ENCODE measurements at regions not wholly inside any gene's neighbourhood (a gene's known extent, or its start where the extent isn't known, plus 50 kb on each side); places are given as distances from the start of the nearest gene placed in this dataset.
"Not testable (repeated sequence)": the region's sequence is repeated elsewhere in the genome, so short reads cannot be mapped to it uniquely, and the experiment has no call there.

DNA sequence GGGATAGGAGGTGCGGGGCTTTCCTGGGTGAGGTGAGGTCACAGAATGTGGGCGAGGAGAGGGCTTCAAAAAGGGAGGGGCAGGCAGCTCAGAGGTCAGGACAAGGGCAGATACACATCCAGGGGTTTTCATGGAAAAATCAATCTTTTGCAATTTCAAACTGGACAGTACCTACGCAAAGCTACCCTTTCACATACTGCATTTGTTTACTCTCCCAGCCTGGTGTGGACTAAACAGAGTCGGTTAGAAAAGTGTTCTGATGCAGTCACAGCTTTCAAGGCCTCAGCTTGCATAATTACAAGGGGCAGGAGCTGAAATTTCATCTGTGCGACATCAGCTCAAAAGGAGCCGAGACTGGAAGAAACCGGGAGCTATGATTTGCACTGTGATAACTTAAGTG, 309.9 kb upstream of the SOX1 start:
- not testable (repeated sequence) for DNase-seq; H3K27me3 ChIP-seq (ENCODE audit: control insufficient read depth, insufficient read depth, low read length); H3K36me3 ChIP-seq (replicated peaks; ENCODE audit: control insufficient read depth, insufficient read depth, low read length); H3K4me3 ChIP-seq (ENCODE audit: insufficient read depth, low read depth, low read length)

- H3K27me3 ChIP-seq (ENCODE audit: control insufficient read depth, insufficient read depth, low read length); H3K4me3 ChIP-seq (ENCODE audit: insufficient read depth, low read depth, low read length); H3K36me3 ChIP-seq (replicated peaks; ENCODE audit: control insufficient read depth, insufficient read depth, low read length); DNase-seq: not testable (repeated sequence)
Measured at GRCh38 chr13:111757618-111758017, 309.3 kb upstream of the SOX1 start.

DNA sequence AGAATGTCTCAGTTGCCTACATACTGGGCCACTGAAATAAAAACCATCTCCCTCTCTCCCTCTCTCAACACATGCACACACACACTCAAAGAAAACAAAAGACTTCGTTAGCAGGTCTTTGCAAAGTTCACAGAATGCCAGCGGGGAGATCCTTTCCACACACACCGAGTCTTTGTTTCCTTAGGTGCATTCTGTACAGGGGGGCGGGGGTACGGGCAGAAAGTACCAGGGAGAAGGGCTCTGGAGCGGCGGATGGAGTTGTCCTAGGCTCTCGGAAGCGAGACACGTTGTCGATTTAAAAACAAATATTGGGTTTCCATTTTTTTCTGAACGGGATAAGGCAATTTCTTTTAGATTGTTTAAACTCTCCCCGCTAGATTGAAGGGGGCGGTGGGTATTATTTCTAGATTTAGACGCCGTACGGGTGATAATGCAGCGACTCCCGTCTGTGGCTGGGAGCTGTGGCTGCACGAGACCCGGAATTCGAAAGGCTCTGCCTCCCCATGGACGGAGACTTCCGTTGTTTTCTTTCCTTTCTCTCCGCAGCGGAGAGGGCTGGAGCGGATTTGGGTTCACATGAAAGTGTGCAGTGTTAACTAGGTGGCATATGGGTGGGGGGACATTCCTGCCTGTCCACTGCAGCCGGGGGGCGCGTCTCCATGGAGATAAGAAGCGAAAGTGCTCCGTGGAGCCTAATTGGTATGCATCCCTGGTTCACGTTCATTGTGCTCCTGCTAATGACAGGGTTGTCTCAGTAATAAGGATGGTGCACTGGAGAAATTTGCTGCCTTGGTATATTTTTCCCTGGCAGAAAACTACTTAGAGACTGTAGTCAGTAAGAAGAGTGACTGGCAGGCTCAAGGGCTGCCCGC, 303.7 kb upstream of the SOX1 start:
- DNase-seq; H3K27me3 ChIP-seq (ENCODE audit: control insufficient read depth, insufficient read depth, low read length); H3K36me3 ChIP-seq (replicated peaks; ENCODE audit: control insufficient read depth, insufficient read depth, low read length); H3K4me3 ChIP-seq (ENCODE audit: insufficient read depth, low read depth, low read length): not testable (repeated sequence)

GRCh38 chr13:111764550-111764949, 302.4 kb upstream of the SOX1 start:
- DNase-seq; H3K4me3 ChIP-seq (ENCODE audit: insufficient read depth, low read depth, low read length); H3K36me3 ChIP-seq (replicated peaks; ENCODE audit: control insufficient read depth, insufficient read depth, low read length); H3K27me3 ChIP-seq (ENCODE audit: control insufficient read depth, insufficient read depth, low read length): not testable (repeated sequence)

- H3K4me3 ChIP-seq (ENCODE audit: insufficient read depth, low read depth, low read length); H3K27me3 ChIP-seq (ENCODE audit: control insufficient read depth, insufficient read depth, low read length); DNase-seq; H3K36me3 ChIP-seq (replicated peaks; ENCODE audit: control insufficient read depth, insufficient read depth, low read length): not testable (repeated sequence)
Measured at GRCh38 chr13:111764996-111765395, 302.0 kb upstream of the SOX1 start.

DNA sequence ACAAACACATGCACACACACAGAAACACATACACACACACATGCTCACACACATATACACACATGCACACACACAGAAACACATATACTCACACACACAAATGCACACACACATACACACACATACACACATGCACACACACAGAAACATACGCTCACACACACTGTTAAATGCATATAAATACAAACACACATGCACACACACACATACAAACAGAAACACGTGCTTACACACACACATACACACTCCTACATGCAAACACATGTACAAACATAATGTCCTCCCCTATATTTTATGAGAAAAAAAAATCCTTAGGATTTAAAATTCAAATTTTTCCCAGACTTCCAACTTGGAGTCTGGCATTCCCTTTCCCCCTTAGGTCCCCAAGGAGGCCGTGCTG, 291.2 kb upstream of the SOX1 start:
- not testable (repeated sequence) for H3K27me3 ChIP-seq (ENCODE audit: control insufficient read depth, insufficient read depth, low read length); H3K4me3 ChIP-seq (ENCODE audit: insufficient read depth, low read depth, low read length); DNase-seq; H3K36me3 ChIP-seq (replicated peaks; ENCODE audit: control insufficient read depth, insufficient read depth, low read length)

DNA sequence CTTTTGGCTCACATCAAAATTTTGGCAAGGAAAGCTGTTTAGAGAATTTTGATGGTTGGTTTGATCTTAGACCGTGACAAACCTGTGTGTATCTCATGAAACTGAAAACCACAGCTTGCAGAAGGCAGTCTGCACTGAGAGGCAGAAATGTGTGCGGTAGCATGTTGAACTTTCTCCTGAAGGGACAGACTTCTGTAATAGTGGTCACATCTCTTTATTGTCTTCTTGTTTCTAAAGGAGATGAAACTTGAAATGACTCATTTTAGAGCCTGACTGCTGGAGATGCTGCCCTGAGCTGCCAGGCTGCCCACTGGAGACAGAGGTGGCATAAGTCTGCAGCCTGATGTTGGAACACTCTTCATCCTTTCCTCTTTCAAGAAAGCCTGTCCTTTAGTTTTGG, 289.6 kb upstream of the SOX1 start:
- not testable (repeated sequence) for H3K36me3 ChIP-seq (replicated peaks; ENCODE audit: control insufficient read depth, insufficient read depth, low read length); H3K4me3 ChIP-seq (ENCODE audit: insufficient read depth, low read depth, low read length); DNase-seq; H3K27me3 ChIP-seq (ENCODE audit: control insufficient read depth, insufficient read depth, low read length)

DNA sequence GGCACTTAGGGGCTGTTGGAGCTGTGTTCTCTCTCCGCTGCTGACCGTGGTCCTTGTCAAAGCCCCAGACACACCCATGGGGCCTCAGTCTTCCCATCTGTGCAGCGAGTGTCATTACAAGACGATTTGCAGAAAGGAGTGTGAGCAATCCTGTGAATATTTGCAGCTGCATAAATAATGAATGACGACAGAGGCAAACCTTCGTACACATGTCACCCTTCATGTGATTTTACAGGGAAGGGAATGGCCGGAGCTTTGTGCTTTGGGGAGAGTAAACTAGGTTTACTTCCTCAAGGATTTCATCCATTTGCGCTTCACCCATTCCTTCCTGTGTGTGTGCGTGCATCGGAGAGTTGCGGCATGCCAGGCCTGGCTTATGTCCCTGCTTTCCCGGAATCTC, 285.6 kb upstream of the SOX1 start:
- not testable (repeated sequence) for H3K27me3 ChIP-seq (ENCODE audit: control insufficient read depth, insufficient read depth, low read length); DNase-seq; H3K36me3 ChIP-seq (replicated peaks; ENCODE audit: control insufficient read depth, insufficient read depth, low read length); H3K4me3 ChIP-seq (ENCODE audit: insufficient read depth, low read depth, low read length)

GRCh38 chr13:111787321-111787720, 279.6 kb upstream of the SOX1 start:
- DNase-seq: not testable (repeated sequence)

DNA sequence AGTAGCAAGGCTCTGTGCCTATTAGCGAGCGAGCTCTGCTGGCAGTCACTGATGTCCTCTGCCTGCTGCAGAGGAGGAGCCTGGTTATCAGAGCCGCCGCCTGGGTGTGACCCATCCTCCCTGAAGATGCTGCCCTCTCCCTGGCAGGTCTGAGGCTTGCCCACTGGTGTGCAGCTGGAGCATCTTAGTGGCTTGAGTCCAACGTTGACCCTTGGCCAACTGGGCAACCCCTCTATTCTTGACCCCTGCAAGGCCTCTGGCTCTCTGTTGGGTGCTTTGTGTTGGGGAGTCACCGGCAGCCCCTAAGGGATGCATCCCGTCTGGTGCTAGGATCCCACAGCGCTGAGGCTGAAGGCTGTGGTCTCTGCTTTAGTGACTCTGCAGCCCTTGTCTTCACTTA, 277.9 kb upstream of the SOX1 start:
- Histone ChIP-seq H3K36me3 (replicated peaks; ENCODE audit: control insufficient read depth, insufficient read depth, low read length) (no peaks in the 10 kb centered on the region), H3K4me3 (ENCODE audit: insufficient read depth, low read depth, low read length) (no peak overlapping the region), H3K27me3 (ENCODE audit: control insufficient read depth, insufficient read depth, low read length) (no peaks in the 10 kb centered on the region)
- DNase-seq: no peak

More at GRCh38 chr13:111787321-111787720, 279.6 kb upstream of the SOX1 start:
- not testable (repeated sequence) for H3K36me3 ChIP-seq (replicated peaks; ENCODE audit: control insufficient read depth, insufficient read depth, low read length); H3K4me3 ChIP-seq (ENCODE audit: insufficient read depth, low read depth, low read length); H3K27me3 ChIP-seq (ENCODE audit: control insufficient read depth, insufficient read depth, low read length)

- Histone ChIP-seq H3K4me3 (ENCODE audit: insufficient read depth, low read depth, low read length) (no peak overlapping the region), H3K36me3 (replicated peaks; ENCODE audit: control insufficient read depth, insufficient read depth, low read length) (no peaks in the 10 kb centered on the region), H3K27me3 (ENCODE audit: control insufficient read depth, insufficient read depth, low read length) (no peaks in the 10 kb centered on the region)
- DNase-seq: peak; percentile 18
Measured at GRCh38 chr13:111789420-111789819, 277.5 kb upstream of the SOX1 start.

GRCh38 chr13:111790621-111791020, 276.3 kb upstream of the SOX1 start:
- Histone ChIP-seq H3K4me3 (ENCODE audit: insufficient read depth, low read depth, low read length) (no peak overlapping the region), H3K36me3 (replicated peaks; ENCODE audit: control insufficient read depth, insufficient read depth, low read length) (no peaks in the 10 kb centered on the region), H3K27me3 (ENCODE audit: control insufficient read depth, insufficient read depth, low read length) (no peaks in the 10 kb centered on the region)
- DNase-seq: no peak

GRCh38 chr13:111791131-111791530, 275.8 kb upstream of the SOX1 start:
- no peaks in the 10 kb centered on the region for H3K36me3 ChIP-seq (replicated peaks; ENCODE audit: control insufficient read depth, insufficient read depth, low read length)
- H3K27me3 ChIP-seq (ENCODE audit: control insufficient read depth, insufficient read depth, low read length): no peaks in the 10 kb centered on the region
- no peak for DNase-seq
- H3K4me3 ChIP-seq (ENCODE audit: insufficient read depth, low read depth, low read length): no peak overlapping the region

GRCh38 chr13:111792956-111793355, 274.0 kb upstream of the SOX1 start:
- peak; percentile 14 for DNase-seq
- Histone ChIP-seq H3K36me3 (replicated peaks; ENCODE audit: control insufficient read depth, insufficient read depth, low read length) (no peaks in the 10 kb centered on the region), H3K27me3 (ENCODE audit: control insufficient read depth, insufficient read depth, low read length) (no peaks in the 10 kb centered on the region), H3K4me3 (ENCODE audit: insufficient read depth, low read depth, low read length) (no peak overlapping the region)

Measured in H7 (cell line).